HUES48 (cell line): ENCODE measurements at regions not wholly inside any gene's neighbourhood (a gene's known extent, or its start where the extent isn't known, plus 50 kb on each side); places are given as distances from the start of the nearest gene placed in this dataset.

Source experiments
- H3K27ac ChIP-seq: one replicate; pipeline ENCODE4 v1.7.0; 2013; ENCODE audit warnings: low read depth, low read length, inconsistent platforms
- H3K27me3 ChIP-seq: 2 replicates; pipeline ENCODE4 v1.6.1; 2013; ENCODE audit warnings: mild to moderate bottlenecking, low read length; ENCODE audit not compliant: control insufficient read depth, insufficient read depth
- H3K36me3 ChIP-seq: 2 replicates; pipeline ENCODE4 v1.6.1; 2013; ENCODE audit warnings: low read length; ENCODE audit not compliant: control insufficient read depth, insufficient read depth
- H3K4me1 ChIP-seq: 2 replicates; pipeline ENCODE4 v1.6.1; 2013; ENCODE audit warnings: mild to moderate bottlenecking, low read length; ENCODE audit not compliant: control insufficient read depth, insufficient read depth
- H3K4me3 ChIP-seq: 2 replicates; pipeline ENCODE4 v1.5.1; 2013; ENCODE audit warnings: mild to moderate bottlenecking, low read depth, low read length
- H3K9ac ChIP-seq: 2 replicates; pipeline ENCODE4 v1.6.1; 2013; ENCODE audit warnings: mild to moderate bottlenecking, low read depth, low read length, moderate library complexity
- H3K9me3 ChIP-seq: 2 replicates; pipeline ENCODE4 v1.6.1; 2013; ENCODE audit warnings: low read length; ENCODE audit not compliant: control insufficient read depth, insufficient read depth

DNA sequence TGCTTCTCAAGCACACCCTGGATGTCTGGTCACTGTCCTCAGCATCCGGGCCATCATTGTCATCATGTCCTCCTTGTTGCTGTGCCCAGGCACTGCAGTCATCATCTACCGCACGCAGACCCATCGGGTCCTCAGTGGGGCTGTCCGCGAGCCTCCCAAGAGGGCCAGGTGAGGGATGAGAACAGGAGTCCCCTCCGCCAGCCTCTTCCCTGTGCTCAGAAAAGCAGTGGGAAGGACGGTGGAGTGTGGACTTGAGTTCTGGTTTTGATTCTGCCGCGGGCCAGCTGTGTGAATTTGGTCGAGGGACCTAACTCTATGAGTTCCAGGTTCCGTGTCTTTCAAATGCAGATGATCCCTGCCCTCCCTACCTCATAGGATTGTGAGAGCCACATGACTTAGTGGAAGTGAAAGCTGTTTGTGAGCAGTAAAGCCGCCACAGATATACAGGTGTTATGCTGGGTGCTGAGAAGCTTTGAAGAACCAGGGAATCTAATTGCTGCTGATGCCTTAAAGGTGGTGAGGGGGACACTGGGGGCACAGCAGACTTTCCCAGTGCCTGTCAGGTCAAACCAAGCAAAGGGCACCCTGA, 122.9 kb upstream of the RAP1B start:
- Histone ChIP-seq H3K36me3 (no peaks in the 10 kb centered on the region), H3K4me1 (no peaks in the 10 kb centered on the region; the same call in 1 of the 2 replicates), H3K9ac (no peak overlapping the region), H3K27me3 (no peaks in the 10 kb centered on the region), H3K27ac (no peak overlapping the region), H3K9me3 (no peaks in the 10 kb centered on the region), H3K4me3 (no peak overlapping the region)

DNA sequence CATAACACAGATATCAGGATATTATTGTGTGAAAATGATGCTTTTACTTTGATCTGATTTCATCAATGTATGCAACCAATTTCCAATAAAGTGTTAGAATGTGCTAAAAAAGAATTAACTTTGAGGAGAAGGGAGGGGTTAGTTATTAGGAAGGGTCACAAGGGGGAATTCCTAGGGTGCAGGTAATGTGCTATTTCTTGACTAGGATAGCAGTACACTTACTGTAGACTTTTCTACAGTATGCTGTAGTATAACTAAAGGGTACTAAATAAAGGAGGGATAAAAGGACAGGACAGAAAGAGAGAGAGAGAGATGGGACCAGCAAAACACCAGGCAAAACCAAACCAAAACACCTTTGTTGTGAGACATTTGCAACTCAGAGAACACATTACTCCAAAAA, 121.4 kb upstream of the RAP1B start:
- Histone ChIP-seq H3K27me3 (no peaks in the 10 kb centered on the region), H3K4me3 (no peak overlapping the region), H3K36me3 (no peaks in the 10 kb centered on the region), H3K4me1 (no peaks in the 10 kb centered on the region; the same call in 1 of the 2 replicates), H3K9me3 (no peaks in the 10 kb centered on the region), H3K27ac (no peak overlapping the region), H3K9ac (no peak overlapping the region)

DNA sequence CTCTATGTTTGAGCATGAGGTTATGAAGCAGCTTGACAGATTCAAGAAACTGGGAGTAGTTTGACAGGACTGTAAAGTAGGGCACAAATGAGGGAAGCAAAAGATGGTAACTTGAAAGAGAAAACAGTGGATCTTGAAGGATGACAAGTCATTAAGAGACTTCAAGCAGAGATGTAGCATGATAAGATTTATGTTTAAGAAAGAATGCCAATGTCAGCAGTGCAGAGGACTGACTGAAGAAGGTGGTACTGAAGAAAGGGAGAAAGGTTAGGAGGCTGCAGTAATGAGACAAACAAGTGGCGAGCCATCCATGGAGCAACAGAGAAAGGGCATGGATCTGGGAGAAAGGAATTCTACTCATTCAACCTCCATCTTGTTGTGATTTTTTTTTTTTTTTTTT, 120.2 kb upstream of the RAP1B start:
- Histone ChIP-seq H3K4me3 (no peak overlapping the region), H3K27me3 (no peaks in the 10 kb centered on the region), H3K9me3 (no peaks in the 10 kb centered on the region), H3K9ac (no peak overlapping the region), H3K36me3 (no peaks in the 10 kb centered on the region), H3K27ac (no peak overlapping the region), H3K4me1 (no peaks in the 10 kb centered on the region; the same call in 1 of the 2 replicates)

DNA sequence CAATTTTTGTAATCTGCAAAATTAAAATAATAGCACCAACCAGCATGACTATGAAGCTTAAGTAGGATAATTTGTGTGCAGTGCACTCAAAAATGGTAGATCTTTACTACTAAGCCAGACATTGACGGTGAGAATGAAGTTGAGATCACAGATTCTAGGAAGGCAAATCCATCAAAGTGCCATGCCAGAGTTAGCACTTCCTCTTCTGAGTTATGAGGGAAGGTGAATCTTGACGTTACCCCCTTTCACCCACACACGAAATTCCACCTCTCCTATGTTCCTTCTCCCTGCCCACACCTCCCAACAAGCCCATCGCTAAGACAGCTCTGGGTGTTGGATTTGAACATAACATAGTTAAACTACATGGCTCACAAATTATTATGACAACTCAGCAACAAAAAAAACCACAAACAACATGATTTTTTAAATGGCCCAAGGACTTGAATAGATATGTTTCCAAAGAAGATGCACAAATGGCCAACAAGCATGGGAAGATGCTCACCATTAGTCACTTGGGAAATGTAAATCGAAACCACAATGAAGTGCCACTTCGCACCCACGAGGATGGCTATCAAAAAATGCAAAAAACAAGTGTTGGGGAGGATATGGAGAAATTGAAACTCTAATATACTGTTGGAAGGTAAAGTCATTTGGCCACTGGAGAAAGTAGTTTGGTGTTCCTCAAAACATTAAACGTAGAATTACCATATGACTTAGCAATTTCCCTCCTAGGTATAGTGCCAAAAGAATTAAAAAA, 119.3 kb upstream of the RAP1B start:
- no peaks in the 10 kb centered on the region; the same call in 1 of the 2 replicates for H3K4me1 ChIP-seq
- H3K27ac ChIP-seq = no peak overlapping the region
- H3K9ac ChIP-seq = no peak overlapping the region
- H3K36me3 ChIP-seq = no peaks in the 10 kb centered on the region
- H3K27me3 ChIP-seq = no peaks in the 10 kb centered on the region
- no peak overlapping the region for H3K4me3 ChIP-seq
- no peaks in the 10 kb centered on the region for H3K9me3 ChIP-seq

DNA sequence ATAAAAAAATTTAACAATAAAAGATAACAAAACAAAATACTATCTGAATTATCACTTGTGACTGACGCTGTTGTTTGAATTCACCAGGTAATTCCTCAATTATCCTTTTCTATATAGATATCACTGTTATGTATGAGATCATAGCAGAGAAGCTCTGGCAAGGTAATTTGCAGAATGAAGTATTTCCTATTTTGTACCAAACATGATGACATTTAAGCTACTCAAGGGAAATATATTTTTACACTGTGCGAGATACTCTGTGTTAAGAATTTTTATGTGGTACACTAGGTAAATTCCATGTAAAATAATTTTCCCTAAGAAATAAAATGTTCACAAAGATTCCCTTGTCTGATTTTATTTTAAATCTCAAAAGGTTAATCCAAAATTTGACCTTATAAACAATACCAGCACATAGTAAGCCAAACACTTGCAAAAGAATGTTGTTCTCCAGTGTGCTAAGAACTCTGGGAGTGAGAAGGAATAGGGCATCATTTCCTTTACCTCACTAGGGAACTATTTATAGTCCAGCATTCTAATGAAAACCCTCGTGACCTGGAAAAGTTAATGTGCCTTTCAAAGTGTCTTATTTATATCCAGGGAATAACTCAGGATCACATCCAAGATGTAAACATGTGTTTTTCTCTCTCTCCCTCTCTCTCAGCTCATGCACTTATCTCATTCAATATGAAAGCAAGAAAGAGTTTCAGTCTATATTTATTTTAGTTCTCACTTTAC, 115.2 kb upstream of the RAP1B start:
- Histone ChIP-seq H3K4me1 (no peaks in the 10 kb centered on the region), H3K36me3 (no peaks in the 10 kb centered on the region), H3K9ac (no peak overlapping the region), H3K4me3 (no peak overlapping the region), H3K9me3 (no peaks in the 10 kb centered on the region), H3K27me3 (no peaks in the 10 kb centered on the region), H3K27ac (no peak overlapping the region)

DNA sequence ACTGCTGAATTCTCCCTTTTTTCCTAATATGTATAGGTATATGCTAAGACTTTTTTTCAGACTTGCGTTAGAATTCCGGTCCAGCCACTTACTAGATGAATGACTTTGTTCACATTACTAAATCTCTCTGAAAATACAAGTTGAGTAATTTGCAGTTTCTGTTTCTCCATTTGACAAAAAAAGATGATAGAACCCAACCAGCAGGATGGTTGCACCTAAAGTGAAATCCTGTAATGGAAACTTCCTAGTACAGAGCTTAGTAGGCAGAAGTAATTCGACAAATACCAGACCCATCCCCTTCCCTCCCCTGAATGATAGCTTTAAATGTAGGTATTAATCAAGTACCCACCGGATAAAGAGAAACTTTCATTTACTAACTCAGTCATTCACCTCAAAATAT, 113.6 kb upstream of the RAP1B start:
- H3K4me1 ChIP-seq = no peaks in the 10 kb centered on the region
- H3K27me3 ChIP-seq = no peaks in the 10 kb centered on the region
- H3K9me3 ChIP-seq = no peaks in the 10 kb centered on the region

DNA sequence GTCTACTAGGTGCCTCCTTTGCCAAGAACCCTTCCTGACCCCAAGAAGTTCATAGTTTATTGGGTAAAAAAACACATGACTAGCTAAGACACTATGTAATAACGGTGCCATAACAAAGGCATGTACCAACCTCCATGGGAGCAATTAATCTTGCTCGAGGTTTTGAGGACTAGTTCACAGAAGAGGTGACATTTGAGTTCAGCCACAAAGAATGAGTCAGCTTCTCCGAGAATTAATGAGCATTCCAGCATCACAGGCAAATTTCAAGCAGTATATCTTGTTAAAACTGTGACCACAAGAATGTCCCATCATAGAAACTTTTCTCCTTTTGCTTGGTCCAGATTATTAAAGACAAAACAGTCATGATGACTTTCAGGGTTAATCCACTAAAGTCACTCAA, 113.0 kb upstream of the RAP1B start:
- no peaks in the 10 kb centered on the region for H3K4me1 ChIP-seq
- no peak overlapping the region for H3K27ac ChIP-seq
- H3K9me3 ChIP-seq = no peaks in the 10 kb centered on the region
- H3K36me3 ChIP-seq = no peaks in the 10 kb centered on the region
- H3K27me3 ChIP-seq = no peaks in the 10 kb centered on the region
- H3K9ac ChIP-seq = no peak overlapping the region
- H3K4me3 ChIP-seq = no peak overlapping the region

More for the DNA sequence above, 113.6 kb upstream of the RAP1B start:
- no peak overlapping the region for H3K27ac ChIP-seq
- no peaks in the 10 kb centered on the region for H3K36me3 ChIP-seq
- no peak overlapping the region for H3K4me3 ChIP-seq
- no peak overlapping the region for H3K9ac ChIP-seq

DNA sequence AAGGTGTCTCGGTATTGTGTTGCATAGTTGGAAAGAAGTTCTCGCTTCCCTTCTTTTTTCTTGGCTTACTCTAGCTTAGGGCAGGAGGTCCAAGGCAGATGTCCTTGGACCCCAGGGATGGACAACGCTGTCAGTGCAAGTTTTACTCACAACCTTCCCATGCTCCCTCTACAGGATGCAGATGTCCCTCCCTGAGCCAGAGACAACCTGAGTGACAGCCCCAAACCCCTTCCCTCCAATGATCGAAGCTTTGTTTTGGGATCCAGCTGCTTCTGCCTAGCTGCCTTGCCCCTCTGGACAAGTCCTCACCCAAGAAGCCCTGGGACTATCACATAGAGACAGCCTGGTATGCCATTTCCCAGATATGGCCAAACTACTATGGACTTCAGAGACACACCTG, 112.0 kb upstream of the RAP1B start:
- Histone ChIP-seq H3K27ac (no peak overlapping the region), H3K9ac (no peak overlapping the region), H3K4me3 (no peak overlapping the region), H3K27me3 (no peaks in the 10 kb centered on the region), H3K4me1 (no peaks in the 10 kb centered on the region), H3K36me3 (no peaks in the 10 kb centered on the region), H3K9me3 (no peaks in the 10 kb centered on the region)

DNA sequence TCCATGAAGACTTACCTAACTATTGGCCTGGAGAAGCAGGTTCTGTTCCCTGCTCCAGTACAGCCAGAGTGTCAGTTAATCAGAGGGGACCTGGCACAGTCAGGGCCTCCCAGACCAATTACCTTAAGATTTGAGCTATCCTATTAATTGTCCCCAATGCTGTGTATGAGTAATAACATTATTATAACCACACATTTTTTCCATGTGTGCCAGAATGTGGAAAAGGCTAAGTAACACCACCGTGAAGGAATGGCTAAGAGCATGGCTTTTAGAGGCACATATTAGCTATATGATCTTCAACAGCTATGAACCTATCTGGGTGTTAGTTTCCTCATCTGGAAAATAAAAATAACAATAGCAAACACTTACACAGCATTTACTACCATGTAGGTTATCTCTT, 111.1 kb upstream of the RAP1B start:
- H3K36me3 ChIP-seq = no peaks in the 10 kb centered on the region
- no peak overlapping the region for H3K27ac ChIP-seq
- H3K9ac ChIP-seq = no peak overlapping the region
- no peaks in the 10 kb centered on the region for H3K27me3 ChIP-seq
- no peaks in the 10 kb centered on the region for H3K4me1 ChIP-seq
- H3K9me3 ChIP-seq = no peaks in the 10 kb centered on the region
- H3K4me3 ChIP-seq = no peak overlapping the region

DNA sequence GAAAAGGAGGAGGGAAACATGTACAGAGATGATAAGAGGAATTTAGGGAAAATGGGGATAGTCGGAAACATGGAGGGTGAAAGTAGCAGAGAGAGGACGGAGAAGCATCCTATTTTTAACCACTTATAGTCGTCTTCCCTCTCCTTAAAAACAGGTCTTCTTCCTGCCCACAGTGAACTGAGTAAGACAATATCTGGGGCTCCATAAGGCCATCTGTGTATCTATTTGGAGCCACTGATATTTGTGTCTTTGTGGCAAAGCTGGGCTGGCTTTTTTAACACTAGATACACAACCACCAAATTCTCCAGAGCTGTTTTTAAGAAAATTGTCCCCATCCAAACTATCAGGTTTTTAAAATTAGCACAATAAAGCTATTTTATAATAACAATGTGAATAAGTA, 109.5 kb upstream of the RAP1B start:
- H3K4me3 ChIP-seq = no peak overlapping the region
- no peaks in the 10 kb centered on the region for H3K4me1 ChIP-seq
- no peak overlapping the region for H3K9ac ChIP-seq
- H3K27ac ChIP-seq = no peak overlapping the region
- H3K27me3 ChIP-seq = no peaks in the 10 kb centered on the region
- H3K36me3 ChIP-seq = no peaks in the 10 kb centered on the region
- no peaks in the 10 kb centered on the region for H3K9me3 ChIP-seq

DNA sequence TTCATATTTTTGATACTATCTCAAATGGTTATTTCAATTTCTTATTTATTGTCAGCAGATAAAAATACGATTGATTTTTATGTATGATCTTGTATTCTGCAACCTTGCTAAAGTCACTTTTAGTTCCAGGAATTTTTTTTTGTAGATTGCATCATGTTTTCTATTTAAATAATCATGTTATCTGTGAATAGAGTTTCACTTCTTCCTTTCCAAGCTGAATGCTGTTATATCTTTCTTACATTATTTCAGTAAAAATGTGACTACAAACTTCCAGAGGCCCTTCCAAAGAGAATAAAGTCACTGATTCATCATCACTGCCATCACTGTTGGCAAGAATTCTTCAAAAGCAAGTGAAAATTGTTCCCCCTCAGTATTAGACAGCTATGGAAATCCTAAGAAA, 104.7 kb upstream of the RAP1B start:
- Histone ChIP-seq H3K4me1 (no peaks in the 10 kb centered on the region), H3K9me3 (no peaks in the 10 kb centered on the region), H3K4me3 (no peak overlapping the region), H3K9ac (no peak overlapping the region), H3K27me3 (no peaks in the 10 kb centered on the region), H3K27ac (no peak overlapping the region), H3K36me3 (no peaks in the 10 kb centered on the region)
